Suppressor macrophage (primary cell): ENCODE measurements at regions not wholly inside any gene's neighbourhood (a gene's known extent, or its start where the extent isn't known, plus 50 kb on each side); places are given as distances from the start of the nearest gene placed in this dataset.

Experiments used
- DNase-seq, 4 experiments: peaks; one replicate each; pipeline ENCODE4 v3.0.0-alpha.2; 2020 to 2022

GRCh38 chr7:68107261-68107660, 1110.6 kb downstream of the TYW1 start:
- no peak for DNase-seq

- DNase-seq: no peak
Observed at GRCh38 chr7:68107968-68108367, 1111.3 kb downstream of the TYW1 start.

GRCh38 chr7:68109299-68109698, 1112.7 kb downstream of the TYW1 start:
- DNase-seq: no peak

GRCh38 chr7:68119411-68119810, 1122.8 kb downstream of the TYW1 start:
- DNase-seq: no peak

GRCh38 chr7:68121056-68121455, 1124.4 kb downstream of the TYW1 start:
- no peak for DNase-seq

- DNase-seq: no peak
Observed at GRCh38 chr7:68121655-68122054, 1125.0 kb downstream of the TYW1 start.

- no peak for DNase-seq
Observed at GRCh38 chr7:68122801-68123200, 1126.2 kb downstream of the TYW1 start.

- DNase-seq: no peak
Observed at GRCh38 chr7:68125168-68125567, 1128.5 kb downstream of the TYW1 start.

GRCh38 chr7:68133045-68133444, 1136.4 kb downstream of the TYW1 start:
- no peak for DNase-seq

GRCh38 chr7:68143345-68143744, 1146.7 kb downstream of the TYW1 start:
- no peak for DNase-seq

- DNase-seq: no peak
Observed at GRCh38 chr7:68146983-68147382, 1150.3 kb downstream of the TYW1 start.

- DNase-seq: no peak
Observed at GRCh38 chr7:68147614-68148238, 1151.1 kb downstream of the TYW1 start.

- no peak for DNase-seq
Observed at GRCh38 chr7:68148440-68148839, 1151.8 kb downstream of the TYW1 start.

- no peak for DNase-seq
Observed at GRCh38 chr7:68152205-68152604, 1155.6 kb downstream of the TYW1 start.

- DNase-seq: no peak
Observed at GRCh38 chr7:68155676-68156075, 1159.0 kb downstream of the TYW1 start.

- DNase-seq: no peak
Observed at GRCh38 chr7:68158686-68159295, 1162.2 kb downstream of the TYW1 start.

- DNase-seq: no peak
Observed at GRCh38 chr7:68162712-68163111, 1166.1 kb downstream of the TYW1 start.

GRCh38 chr7:68166525-68166924, 1169.9 kb downstream of the TYW1 start:
- no peak for DNase-seq

GRCh38 chr7:68173513-68173912, 1176.9 kb downstream of the TYW1 start:
- DNase-seq: no peak

GRCh38 chr7:68176974-68177373, 1180.3 kb downstream of the TYW1 start:
- DNase-seq: peak; percentile 41 to 66 (median 52)

GRCh38 chr7:68180761-68181160, 1184.1 kb downstream of the TYW1 start:
- no peak for DNase-seq

- no peak for DNase-seq
Observed at GRCh38 chr7:68183176-68183575, 1186.5 kb downstream of the TYW1 start.

GRCh38 chr7:68185631-68186456, 1189.2 kb downstream of the TYW1 start:
- DNase-seq: no peak

- DNase-seq: no peak
Observed at GRCh38 chr7:68187532-68187931, 1190.9 kb downstream of the TYW1 start.
